ENCODE measurements at regions not wholly inside any gene's neighbourhood (a gene's known extent, or its start where the extent isn't known, plus 50 kb on each side); places are given as distances from the start of the nearest gene placed in this dataset.

- WGBS, 2 experiments (ENCODE audit: extremely low coverage in 2 of 2, insufficient read length in 1 of 2): 83% methylated on average over 4 of the region's 11 CpGs; no CpG with 5 or more reads in 1 of the 2 experiments
- no peak overlapping the region for H2AK5ac ChIP-seq (ENCODE audit: low read depth, low read length)
- H3K4me2 ChIP-seq (ENCODE audit: low read depth, low read length): no peak overlapping the region
- H2BK5ac ChIP-seq (ENCODE audit: low read depth, low read length, poor library complexity, severe bottlenecking): no peak overlapping the region
- peaks cover 9% of the 10 kb centered on the region; the same call in 1 of the 2 replicates for H3K9me3 ChIP-seq (ENCODE audit: control insufficient read depth, insufficient read depth, low read length)
- BruUV-seq (replicated peaks): no TSS peak
- dilution Hi-C loops (cut with HindIII; ENCODE audit: low sequenced_read_pairs, unreplicated experiment): no loop called here
- no peak overlapping the region for H3K14ac ChIP-seq (replicated peaks; ENCODE audit: low read depth, low read length)
- H3K4ac ChIP-seq (ENCODE audit: low read depth, low read length): no peak overlapping the region
- ATAC-seq (ENCODE audit: low read depth) (no peak), DNase-seq (no peak)
- ChIA-PET CTCF (no interaction called here), POLR2A (ENCODE audit: unreplicated experiment) (no interaction called here)
- H3K18ac ChIP-seq (ENCODE audit: low read depth, low read length): no peak overlapping the region
- H4K8ac ChIP-seq (ENCODE audit: low read depth in 2 of 2, low read length in 2 of 2): no peak overlapping the region
- no peak overlapping the region for H3K27ac ChIP-seq (ENCODE audit: insufficient read depth, low read length)
- no peak overlapping the region for H3K23ac ChIP-seq (ENCODE audit: low read depth, low read length)
- H3K56ac ChIP-seq (ENCODE audit: extremely low read depth, insufficient read depth, low read length): no peak overlapping the region
- intact Hi-C loops (cut with micrococcal nuclease): no loop called here
- no peak for TF ChIP-seq RCOR1 (IDR thresholded peaks at IDR 0.05; ENCODE audit: insufficient replicate concordance, low read length)
- TF ChIP-seq MXI1 (IDR thresholded peaks at IDR 0.05; ENCODE audit: borderline replicate concordance, low read depth, low read length): no peak
- no peak for TF ChIP-seq ELK1 (IDR thresholded peaks at IDR 0.05; ENCODE audit: borderline replicate concordance, low read depth, low read length)
- no peak for TF ChIP-seq POLR2A (IDR thresholded peaks at IDR 0.05; ENCODE audit: low read depth, low read length)
- no peak for TF ChIP-seq USF2 (IDR thresholded peaks at IDR 0.05; ENCODE audit: low read depth, low read length)
- TF ChIP-seq CHD1 (IDR thresholded peaks at IDR 0.05; ENCODE audit: low read depth, low read length): no peak
- TF ChIP-seq MAZ (IDR thresholded peaks at IDR 0.05; ENCODE audit: borderline replicate concordance, low read depth, low read length): no peak
- TF ChIP-seq CEBPB (IDR thresholded peaks at IDR 0.05; ENCODE audit: low read depth, low read length): no peak
- TF ChIP-seq SMC3 (IDR thresholded peaks at IDR 0.05; ENCODE audit: low read depth, low read length): no peak
- no peak for TF ChIP-seq BHLHE40 (IDR thresholded peaks at IDR 0.05; ENCODE audit: low read depth, low read length)
- TF ChIP-seq NFE2L2 (IDR thresholded peaks at IDR 0.05; ENCODE audit: low read depth, low read length): no peak
- TF ChIP-seq CTCF (conservative IDR thresholded peaks at IDR 0.05; ENCODE audit: low read depth, low read length): no peak
- no peak overlapping the region for H4K91ac ChIP-seq (ENCODE audit: insufficient read depth, low read depth, low read length)
- no peak overlapping the region for H3K9ac ChIP-seq (ENCODE audit: low read depth, low read length)
- no peak overlapping the region for H2BK120ac ChIP-seq (ENCODE audit: low read depth, low read length)
- no peak overlapping the region for H2BK15ac ChIP-seq (ENCODE audit: low read depth, low read length)
- no peak overlapping the region for H2BK20ac ChIP-seq (ENCODE audit: low read depth, low read length)
- H3K36me3 ChIP-seq (ENCODE audit: control insufficient read depth, insufficient read depth, low read length): no peaks in the 10 kb centered on the region
- no peaks in the 10 kb centered on the region for H3K4me1 ChIP-seq (ENCODE audit: control insufficient read depth, insufficient read depth, low read length)
- H3K9me1 ChIP-seq (ENCODE audit: insufficient read depth, low read length): no peaks in the 10 kb centered on the region
- no peak overlapping the region for H4K5ac ChIP-seq (ENCODE audit: low read depth, low read length)
- H3K4me3 ChIP-seq (ENCODE audit: insufficient read depth, low read depth, low read length): no peak overlapping the region
- no peaks in the 10 kb centered on the region for H3K79me1 ChIP-seq (ENCODE audit: low read depth in 1 of 2, low read length in 2 of 2)
- H2AFZ ChIP-seq (replicated peaks; ENCODE audit: low read length, poor library complexity): no peak overlapping the region
- no peak overlapping the region for H2AK9ac ChIP-seq (replicated peaks; ENCODE audit: low read depth, low read length, poor library complexity)
- no peaks in the 10 kb centered on the region for H4K20me1 ChIP-seq (ENCODE audit: insufficient read depth, low read length)
- no peaks in the 10 kb centered on the region for H3K27me3 ChIP-seq (ENCODE audit: control insufficient read depth, insufficient read depth, low read length)
- in situ Hi-C loops (cut with MboI; ENCODE audit: low sequenced_read_pairs): no loop called here
Observed at GRCh38 chr16:6605490-6605889, 727.2 kb upstream of the RBFOX1 start.
